Prostate gland (tissue), 2 donors: ENCODE measurements at regions not wholly inside any gene's neighbourhood (a gene's known extent, or its start where the extent isn't known, plus 50 kb on each side); places are given as distances from the start of the nearest gene placed in this dataset.

Experiments used
- CTCF ChIP-seq, 4 experiments: fragments of 200-600 bp in 2 of 4; fragments of 450-650 bp in 2 of 4; sonication (generic) in 2 of 4; IDR thresholded peaks; 1 replicate in 3 of 4; 2 replicates in 1 of 4; pipeline ENCODE4 v1.5.1; 2016 to 2019; ENCODE audit warnings: antibody characterized with exemption in 4 of 4, mild to moderate bottlenecking in 2 of 4, moderate library complexity in 2 of 4
- POLR2AphosphoS5 ChIP-seq: sonication (generic); formaldehyde crosslinking; IDR thresholded peaks from one replicate; pipeline ENCODE4 v1.6.1; 2017; ENCODE audit warnings: antibody characterized with exemption

- TF ChIP-seq POLR2AphosphoS5, result no peak
- no peak for TF ChIP-seq CTCF (IDR thresholded peaks at IDR 0.05)
These were observed 232.8 kb upstream of the FBXO33 start for GRCh38 chr14:39665075-39665475.
